Embryonic facial prominence (tissue), 1 donor: ENCODE measurements at regions not wholly inside any gene's neighbourhood (a gene's known extent, or its start where the extent isn't known, plus 50 kb on each side); places are given as distances from the start of the nearest gene placed in this dataset.
"Not testable (repeated sequence)": the region's sequence is repeated elsewhere in the genome, so short reads cannot be mapped to it uniquely, and the experiment has no call there.

ENCODE experiments used
- DNase-seq: peaks from one replicate; pipeline ENCODE4 v3.0.0-alpha.2; 2016; ENCODE audit errors: extremely low spot score

DNA sequence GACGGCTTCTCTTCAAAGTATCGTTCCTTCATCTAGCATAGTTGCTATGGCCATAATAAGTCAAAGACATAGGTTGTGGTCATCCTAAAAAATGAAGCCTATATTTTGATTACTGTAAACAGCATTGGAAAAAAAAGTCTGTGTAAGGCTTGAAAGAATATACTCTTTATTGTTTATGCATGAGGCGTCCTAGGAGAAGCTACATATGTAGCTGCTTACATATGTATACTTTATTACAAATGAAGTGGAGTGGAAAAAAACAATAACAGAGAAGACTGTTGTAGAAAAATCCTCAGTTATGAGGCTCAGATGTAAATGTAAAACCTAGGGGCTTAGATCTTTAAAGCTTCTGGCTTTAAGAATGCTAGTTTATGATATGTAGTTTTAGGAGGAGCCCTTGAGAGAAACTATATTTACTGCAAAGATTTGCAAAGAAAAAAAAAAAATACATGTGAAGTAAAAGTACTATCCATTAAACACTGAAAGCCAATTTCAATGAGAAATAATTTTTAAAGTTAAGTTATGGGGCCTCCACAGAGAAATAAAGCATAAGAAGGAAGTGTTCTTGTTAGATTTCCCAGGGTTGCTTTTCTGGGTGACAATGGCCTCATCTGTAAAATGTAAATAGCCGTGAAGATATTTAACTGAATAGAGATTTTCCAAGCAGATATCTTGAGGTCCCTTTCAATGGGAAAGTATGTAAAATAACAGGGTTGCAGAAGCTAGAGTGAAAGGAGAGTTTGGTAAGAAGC, 598.2 kb downstream of the TRIML1 start:
- no peak for DNase-seq

DNA sequence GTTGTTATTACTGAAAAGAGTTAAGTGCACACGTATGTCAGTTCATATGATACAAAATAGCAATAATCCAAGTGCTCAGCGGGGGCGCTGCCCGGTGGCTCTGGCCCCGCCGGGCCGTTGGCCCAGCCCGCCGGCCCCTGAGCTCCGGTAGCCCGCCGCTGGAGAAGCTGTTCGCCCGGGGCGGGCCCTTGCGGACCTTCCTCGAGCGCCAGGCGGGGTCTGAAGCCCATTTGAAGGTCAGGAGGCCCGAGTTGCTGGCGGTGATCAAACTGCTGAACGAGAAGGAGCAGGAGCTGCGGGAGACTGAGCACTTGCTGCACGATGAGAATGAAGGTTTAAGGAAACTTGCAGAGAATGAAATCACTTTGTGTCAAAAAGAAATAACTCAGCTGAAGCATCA, 599.0 kb downstream of the TRIML1 start:
- not testable (repeated sequence) for DNase-seq

DNA sequence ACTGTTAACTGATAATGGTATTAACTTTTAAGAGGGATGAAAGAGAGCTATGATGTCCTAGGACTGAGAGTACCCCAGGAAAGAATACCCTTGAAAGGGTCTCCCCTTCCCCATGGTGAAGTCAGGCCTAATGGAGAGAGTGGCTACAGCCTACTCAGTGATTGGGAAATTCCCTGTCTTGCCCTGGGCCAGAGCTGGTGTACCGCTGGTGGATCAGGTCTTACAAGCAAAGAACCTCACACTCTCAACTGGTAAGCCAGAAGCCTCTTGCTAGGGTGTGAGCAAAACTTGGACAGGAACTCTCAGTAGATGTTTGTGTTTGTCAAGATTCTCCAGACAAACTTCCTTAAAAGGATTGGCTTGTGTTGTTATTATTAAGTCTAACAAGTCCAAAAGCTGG, 600.9 kb downstream of the TRIML1 start:
- DNase-seq: not testable (repeated sequence)

DNA sequence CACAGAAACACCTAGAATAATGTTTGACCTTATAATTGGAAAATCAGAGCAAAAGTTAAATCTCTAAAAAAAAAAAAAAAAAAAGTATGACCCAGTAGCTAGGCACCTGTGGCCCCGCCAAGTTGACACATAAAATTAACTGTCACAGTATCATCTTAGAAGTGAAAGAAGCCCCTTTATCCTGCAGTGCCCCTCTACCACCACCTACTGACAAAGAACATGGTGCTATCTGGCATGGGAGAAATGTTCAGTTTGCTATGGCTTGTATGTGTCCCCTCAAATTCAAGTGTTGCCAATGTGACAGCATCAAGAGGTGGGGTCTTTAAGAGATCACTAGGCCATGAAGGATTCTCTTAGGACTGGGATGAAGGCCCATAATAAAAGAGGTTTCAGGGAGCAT, 601.5 kb downstream of the TRIML1 start:
- DNase-seq: not testable (repeated sequence)

DNA sequence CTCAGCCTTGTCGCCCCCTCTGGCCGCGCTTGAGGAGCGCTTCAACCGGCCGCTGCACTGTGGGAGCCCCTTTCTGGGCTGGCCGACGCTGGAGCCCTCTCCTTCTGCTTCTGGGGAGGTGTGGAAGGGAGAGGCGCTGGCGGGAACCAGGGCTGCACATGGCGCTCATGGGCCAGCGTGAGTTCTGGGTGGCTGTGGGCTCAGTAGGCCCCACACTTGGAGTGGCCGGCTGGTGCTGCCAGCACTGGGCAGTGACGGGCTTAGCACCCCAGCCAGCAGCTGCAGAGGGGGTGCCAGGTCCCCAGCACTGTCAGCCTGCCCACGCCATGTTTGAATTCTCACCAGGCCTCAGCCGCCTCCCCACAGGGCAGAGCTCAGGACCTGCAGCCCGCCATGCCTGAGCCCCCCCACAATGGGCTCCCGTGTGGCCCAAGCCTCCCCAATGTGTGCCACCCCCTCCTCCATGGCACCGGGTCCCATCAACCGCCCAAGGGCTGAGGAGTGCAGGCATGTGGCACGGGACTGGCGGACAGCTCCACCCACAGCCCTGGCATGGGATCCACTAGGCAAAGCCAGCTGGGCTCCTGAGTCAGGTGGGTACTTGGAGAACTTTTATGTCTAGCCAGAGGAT, 615.2 kb downstream of the TRIML1 start:
- DNase-seq: no peak

DNA sequence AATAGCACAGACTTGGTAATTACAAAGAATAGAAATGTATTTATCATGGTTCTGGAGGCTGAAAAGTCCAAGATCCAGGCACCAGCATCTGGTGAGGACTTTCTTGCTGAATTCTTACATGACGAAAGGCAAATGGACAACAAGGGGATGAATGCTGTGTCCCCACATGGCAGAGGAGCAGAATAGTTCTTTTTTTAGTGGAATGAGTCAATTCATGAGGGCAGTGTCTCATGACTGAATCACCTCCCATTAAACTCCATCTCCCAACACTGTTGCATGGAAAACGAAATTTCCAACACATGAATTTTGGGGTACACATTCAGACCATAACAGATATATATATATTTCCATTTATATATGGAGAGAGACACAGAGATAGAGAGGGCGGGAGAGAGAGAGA, 628.3 kb downstream of the TRIML1 start:
- DNase-seq: no peak

DNA sequence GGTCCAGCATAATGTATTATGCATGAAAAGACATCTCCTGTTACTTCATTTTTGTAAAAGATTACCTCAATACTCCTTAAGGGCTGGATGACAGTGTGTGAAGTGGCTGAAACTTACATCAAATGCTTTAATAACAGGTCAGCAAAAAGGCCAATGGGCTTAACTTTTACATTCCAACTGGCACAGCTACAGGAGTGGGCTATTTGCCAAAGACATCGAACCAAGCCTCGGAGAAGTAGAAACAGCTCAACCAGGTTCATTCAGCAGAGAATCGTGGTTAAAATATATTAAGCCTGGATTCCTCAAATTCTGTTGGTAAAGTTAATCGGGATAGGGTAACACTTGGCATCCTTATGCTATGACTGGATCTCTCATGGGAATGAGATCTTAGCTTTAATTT, 639.7 kb downstream of the TRIML1 start:
- DNase-seq: peak; percentile 16

DNA sequence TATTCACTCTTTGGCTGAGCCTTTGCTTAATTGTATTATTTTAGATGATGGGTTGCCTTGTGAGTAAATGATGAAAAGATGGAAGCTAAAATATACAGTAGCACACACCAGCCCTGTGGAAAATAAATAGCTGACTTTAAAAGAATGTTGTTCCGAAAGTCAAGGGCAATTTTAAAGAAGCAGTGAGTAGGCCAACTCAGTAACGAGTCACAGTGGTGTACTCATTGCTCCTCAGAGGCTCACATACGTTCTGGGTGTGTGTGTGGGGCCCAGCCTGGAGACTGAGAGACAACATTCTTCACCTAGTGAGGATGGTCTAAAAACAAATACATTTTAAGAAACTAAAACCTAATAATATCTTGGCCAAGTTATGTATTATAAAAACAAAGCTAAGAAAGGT, 640.3 kb downstream of the TRIML1 start:
- DNase-seq: no peak

DNA sequence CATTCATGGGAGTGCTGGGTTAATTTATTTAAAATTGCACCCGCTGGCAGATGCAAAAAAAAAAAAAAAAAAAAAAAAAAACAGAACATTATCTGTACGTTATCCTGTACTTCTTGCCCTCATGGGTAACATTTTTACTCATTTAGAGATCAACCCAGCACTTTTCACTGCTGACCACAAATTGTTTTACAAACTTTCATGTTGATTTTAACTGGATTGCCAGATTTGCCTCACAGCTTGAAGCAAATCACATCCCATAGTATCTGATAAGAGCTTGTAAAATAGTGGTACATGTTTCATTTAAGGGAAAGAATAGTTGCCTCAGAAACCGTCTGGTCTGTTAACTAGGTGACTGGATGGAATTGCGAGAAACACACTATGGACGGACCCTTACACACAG, 640.8 kb downstream of the TRIML1 start:
- DNase-seq: no peak

DNA sequence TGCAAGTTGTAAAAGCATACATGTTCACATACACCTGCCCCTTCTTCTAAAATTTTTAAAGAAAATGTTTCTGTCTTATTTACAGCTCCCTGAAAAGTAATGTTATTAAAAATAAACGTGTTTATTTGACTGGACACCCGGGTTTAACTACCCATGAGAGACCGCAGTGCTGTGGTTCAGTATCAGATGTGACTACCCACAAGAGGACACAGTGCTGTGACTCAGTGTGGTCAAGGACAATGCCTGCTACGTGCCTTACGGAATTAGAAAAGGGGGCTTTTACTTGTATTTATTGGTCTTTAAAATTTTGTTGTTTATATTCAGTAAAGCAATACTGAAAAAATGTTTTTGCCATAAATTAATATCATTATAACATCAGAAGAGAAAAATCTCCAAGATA, 641.4 kb downstream of the TRIML1 start:
- no peak for DNase-seq

DNA sequence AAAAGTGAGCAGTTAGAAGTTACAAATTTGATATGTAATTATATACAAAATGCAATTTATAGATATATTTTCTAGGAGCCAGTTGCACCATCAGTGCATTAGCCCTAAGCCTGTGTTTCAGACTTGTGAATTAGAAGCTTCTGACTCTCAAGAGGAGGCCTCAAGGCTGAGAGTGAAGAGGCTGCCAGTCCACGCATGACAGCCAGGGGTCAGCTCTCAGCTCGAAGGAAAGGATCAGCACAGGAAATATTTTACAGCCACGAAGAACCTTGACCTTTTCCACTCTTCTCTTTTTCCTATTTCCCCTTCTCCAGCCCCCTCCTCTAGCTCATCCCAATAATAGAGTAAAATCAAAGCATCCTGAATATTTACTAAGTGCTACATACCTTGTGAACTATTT, 642.4 kb downstream of the TRIML1 start:
- DNase-seq: no peak

DNA sequence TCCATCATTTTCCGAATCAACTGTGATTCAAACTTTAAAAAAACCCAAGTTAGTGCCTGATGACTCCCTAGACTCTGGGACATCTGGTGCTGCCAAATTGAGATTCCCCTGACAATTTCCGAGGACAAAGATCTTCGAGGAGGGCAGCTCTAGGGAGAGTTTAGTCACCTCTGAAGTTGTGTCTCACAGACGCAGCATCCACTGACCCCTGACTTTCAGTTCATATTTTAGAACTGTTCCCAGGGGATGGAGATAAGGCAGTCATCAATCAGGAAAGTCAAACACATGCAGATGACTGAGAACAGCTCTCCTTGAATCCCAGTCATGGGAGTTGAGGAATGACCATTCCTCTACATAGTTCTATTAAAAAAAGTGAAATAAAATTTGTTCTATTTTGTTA, 643.9 kb downstream of the TRIML1 start:
- no peak for DNase-seq

DNA sequence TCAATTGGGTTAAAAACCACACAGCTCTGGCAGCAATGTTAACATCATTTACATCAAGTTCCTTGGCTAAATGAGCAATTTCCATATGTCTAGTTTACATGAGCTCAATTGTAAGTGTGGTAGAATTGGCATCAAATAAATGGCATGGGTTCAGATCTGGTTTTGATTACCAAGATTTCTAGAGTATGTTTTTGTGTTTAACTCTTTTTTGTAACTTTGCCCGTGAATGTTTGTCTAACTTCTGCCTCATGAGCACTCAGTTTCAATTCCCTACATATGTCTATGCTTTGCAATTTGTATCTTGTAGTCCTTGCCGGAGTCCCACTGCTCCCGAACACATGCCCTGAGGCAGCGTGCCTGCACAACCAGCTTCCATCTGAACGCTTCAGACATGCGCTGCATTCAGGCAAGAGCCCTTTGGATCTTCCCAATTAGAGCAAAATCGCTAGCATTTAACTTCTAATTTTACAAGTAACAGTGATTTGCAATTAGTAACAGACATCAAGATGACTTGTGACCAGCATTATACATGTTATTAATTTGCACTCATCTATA, 644.4 kb downstream of the TRIML1 start:
- peak; percentile 74 for DNase-seq

DNA sequence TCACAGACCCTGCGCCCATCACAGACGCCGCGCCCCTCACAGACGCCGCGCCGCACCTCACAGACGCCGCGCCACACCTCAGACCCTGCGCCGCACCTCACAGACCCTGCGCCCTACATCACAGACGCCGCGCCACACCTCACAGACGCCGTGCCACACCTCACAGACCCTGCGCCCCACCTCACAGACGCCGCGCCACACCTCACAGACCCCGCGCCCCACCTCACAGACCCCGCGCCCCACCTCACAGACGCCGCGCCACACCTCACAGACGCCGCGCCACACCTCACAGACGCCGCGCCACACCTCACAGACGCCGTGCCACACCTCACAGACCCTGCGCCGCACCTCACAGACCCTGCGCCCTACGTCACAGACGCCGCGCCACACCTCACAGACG, 657.4 kb downstream of the TRIML1 start:
- DNase-seq: not testable (repeated sequence)

DNA sequence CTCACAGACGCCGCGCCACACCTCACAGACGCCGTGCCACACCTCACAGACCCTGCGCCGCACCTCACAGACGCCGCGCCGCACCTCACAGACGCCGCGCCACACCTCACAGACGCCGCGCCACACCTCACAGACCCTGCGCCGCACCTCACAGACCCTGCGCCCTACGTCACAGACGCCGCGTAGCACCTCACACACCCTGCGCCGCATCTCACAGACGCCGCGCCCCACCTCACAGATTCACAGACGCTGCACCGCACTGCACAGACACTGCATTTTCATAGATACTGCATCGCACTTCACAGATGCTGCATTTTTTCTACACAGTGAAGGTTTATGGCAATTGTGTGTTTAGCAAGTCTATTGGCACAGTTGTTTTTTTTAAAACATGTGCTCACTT, 657.8 kb downstream of the TRIML1 start:
- not testable (repeated sequence) for DNase-seq

DNA sequence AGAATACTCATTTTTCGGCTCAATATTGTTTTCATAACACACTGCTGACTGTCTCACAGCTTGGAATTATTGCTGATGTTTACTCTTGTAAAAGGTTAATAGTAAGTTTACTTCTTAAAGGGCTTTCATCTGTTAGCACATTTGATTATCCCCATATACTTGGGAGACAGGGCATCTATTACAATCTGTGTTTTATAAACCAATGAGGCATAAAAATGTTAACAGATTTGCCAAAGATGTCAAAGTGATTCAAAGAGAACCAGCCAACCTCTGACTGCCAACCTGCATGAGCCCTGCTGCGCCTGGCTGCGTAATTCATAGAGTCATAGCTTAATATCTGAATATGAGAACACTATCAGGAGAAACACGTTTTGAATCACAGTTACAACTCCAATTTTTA, 665.6 kb downstream of the TRIML1 start:
- DNase-seq: no peak

DNA sequence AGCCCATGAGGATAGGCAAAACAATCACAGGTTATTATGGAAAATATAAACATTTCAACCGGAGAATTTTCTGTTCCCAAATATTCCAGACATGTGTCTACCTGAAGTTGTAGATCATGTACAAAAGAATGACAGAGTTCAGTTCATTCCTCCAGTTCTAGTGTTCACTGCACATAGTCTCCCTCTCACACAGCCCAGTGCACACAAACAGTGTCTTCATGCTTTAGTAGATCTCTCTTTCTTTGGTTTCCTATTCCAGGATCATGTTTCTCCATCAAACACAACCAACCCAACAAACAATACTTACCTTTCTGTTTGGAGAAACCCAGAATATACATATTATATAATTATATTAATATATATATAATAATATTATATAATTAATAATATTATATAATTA, 671.9 kb downstream of the TRIML1 start:
- no peak for DNase-seq

DNA sequence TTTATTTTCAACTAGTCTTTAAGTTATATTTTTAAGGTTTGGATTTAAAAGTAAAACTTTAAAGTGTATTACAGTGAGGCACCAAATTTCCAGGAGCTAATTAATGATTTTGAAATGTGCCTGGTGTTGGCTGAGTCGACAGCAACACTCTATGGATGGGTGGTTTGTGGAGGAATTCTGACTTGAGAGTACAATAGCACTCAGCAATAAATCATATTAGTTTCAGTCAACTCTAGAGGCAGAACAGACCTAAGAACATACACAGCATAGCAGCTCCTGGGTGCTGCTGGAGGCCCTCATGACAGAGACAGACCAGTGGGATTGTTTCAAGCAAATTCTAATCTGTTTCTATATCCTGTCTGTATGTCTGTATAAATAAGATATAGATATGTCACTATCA, 673.4 kb downstream of the TRIML1 start:
- DNase-seq: no peak

DNA sequence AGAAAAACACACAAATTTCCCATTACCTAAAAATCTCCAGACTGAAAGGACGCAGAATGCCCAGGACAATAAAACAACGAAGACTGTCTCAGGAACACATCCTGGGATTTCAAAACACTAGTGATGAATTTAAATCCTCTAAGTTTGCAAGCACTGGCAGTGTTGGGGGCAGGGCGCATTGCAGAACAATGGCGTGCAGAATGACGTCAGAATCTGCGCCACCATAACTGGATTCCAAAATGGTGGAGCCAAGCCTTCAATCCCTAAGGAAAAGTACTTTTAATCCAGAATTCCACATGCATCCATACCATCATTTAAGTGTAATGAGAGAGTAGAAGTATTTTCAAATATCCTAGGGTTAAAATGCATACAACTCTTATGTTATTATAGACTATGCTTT, 679.1 kb downstream of the TRIML1 start:
- DNase-seq: no peak

DNA sequence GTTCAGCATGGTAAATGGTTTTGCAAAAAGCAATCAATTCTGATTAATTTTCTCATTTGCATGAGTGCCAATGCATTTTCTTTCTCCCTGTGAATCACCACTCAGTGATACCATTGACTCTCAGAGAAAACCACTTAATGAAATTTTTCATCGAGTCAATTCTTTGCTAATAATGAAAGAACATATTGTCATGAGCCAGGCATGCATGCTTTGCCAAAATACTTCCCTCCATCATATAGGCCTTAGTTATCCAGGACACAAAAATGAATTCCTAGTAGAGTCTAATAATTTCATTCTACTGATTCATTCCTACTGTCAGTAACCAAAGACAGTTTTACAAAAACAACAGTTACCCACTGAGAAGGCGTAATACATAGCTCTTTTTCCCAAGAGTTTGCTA, 680.0 kb downstream of the TRIML1 start:
- DNase-seq: no peak

DNA sequence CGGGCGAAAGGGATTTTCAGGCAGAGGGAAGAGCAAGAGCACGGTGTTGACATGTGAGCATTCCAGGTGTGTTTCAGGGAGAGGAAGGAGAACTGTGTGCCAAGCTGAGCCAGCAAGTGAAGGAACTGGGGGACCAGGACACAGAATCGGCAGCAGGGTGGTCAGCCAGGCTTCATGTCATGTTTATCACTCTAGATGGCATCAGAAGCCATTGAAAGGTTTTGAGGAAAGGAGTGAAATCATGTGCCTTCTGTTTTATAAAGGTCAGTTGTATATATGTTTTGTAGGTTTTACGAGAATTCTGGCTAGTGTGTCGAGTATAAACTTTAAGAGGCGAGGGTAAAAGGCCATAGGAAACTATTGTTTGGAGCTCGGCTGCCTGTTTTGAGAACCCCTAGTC, 682.3 kb downstream of the TRIML1 start:
- DNase-seq: no peak

DNA sequence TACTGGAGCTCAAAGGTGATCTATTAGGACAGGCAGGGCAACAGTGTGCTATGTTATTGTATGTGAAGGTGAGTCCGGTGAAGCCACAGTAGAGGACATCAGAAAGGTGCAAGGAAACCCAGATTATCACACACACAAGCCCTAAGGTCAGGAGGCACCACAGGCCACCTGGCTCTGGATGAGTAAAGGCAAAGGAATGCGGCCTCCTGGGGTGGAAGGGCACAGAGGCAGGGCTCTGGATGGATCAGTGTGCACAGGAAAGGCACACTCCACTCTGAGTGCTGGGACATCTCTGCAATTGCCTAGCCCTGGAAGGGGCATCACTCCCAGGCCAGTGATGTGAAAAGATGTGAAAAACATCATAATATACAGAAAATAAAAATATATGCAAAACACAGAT, 683.5 kb downstream of the TRIML1 start:
- no peak for DNase-seq

DNA sequence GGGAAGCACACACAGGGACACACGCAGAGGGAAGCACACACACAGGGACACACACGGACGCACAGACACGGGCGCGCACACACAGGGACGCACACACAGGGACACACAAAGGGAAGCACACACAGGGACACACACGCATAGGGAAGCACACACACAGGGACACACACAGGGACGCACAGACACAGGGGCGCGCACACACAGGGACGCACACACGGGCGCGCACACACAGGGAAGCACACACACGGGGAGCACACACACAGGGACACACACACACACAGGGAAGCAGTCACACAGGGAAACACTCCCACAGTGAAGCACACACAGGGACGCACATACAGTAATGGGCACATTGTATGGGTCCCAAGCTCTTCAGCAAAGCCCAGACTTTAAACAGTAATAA, 685.3 kb downstream of the TRIML1 start:
- DNase-seq: no peak
